PC-3 (cell line): ENCODE measurements at regions not wholly inside any gene's neighbourhood (a gene's known extent, or its start where the extent isn't known, plus 50 kb on each side); places are given as distances from the start of the nearest gene placed in this dataset.

ENCODE experiments used
- ATAC-seq: fragments of 200-7000 bp; cut with Tn5 transposase; 2 replicates; pipeline ENCODE4 v1.9.1; 2020; ENCODE audit warnings: mild to moderate bottlenecking, moderate library complexity
- BruUV-seq: library from RNA; stranded (reverse); fragments of 400-500 nt; replicated peaks from 2 replicates; lab custom pipeline; 2021; lab: Mats Ljungman, UMichigan
- CTCF ChIA-PET: fragments of 300-600 bp; sonication (Branson Sonifier 250); formaldehyde crosslinking; loops from one replicate; lab custom pipeline; 2022; ENCODE audit warnings: antibody characterized with exemption; lab: Charles Lee
- POLR2A ChIA-PET: fragments of 300-600 bp; sonication (Branson Sonifier 250); formaldehyde crosslinking; loops from one replicate; lab custom pipeline; 2022; ENCODE audit warnings: antibody characterized with exemption; ENCODE audit not compliant: unreplicated experiment; lab: Charles Lee
- DNase-seq: peaks from one replicate; pipeline ENCODE4 v3.0.0-alpha.2; 2015
- H2AFZ ChIP-seq: fragments of 300-600 bp; sonication (generic); 2 replicates; pipeline ENCODE4 v1.6.0; 2016; ENCODE audit warnings: antibody characterized with exemption, low read length
- H3F3A ChIP-seq: fragments of 300-600 bp; sonication (generic); one replicate; pipeline ENCODE4 v1.6.0; 2017; ENCODE audit warnings: antibody characterized with exemption, low read length, control low read depth, mild to moderate bottlenecking; ENCODE audit not compliant: unreplicated experiment
- H3K27ac ChIP-seq: fragments of 300-600 bp; sonication (generic); 2 replicates; pipeline ENCODE4 v1.5.1; 2016; ENCODE audit warnings: mild to moderate bottlenecking, low read length
- H3K27me3 ChIP-seq: fragments of 300-600 bp; sonication (generic); 2 replicates; pipeline ENCODE4 v1.6.1; 2016; ENCODE audit warnings: low read length, mixed read lengths
- H3K36me3 ChIP-seq: fragments of 300-600 bp; sonication (generic); 2 replicates; pipeline ENCODE4 v1.6.1; 2016; ENCODE audit warnings: low read depth, mixed run types, low read length, mixed read lengths
- H3K4me1 ChIP-seq: fragments of 300-600 bp; sonication (generic); 2 replicates; pipeline ENCODE4 v1.5.1; 2016; ENCODE audit warnings: low read length; ENCODE audit not compliant: insufficient read depth
- H3K4me2 ChIP-seq: fragments of 300-600 bp; sonication (generic); 2 replicates; pipeline ENCODE4 v1.6.0; 2016; ENCODE audit warnings: low read length
- H3K4me3 ChIP-seq: fragments of 300-600 bp; sonication (generic); 2 replicates; pipeline ENCODE4 v1.5.1; 2016; ENCODE audit warnings: mild to moderate bottlenecking, low read length, mixed read lengths
- H3K79me2 ChIP-seq: fragments of 300-600 bp; sonication (generic); 2 replicates; pipeline ENCODE4 v1.6.1; 2017; ENCODE audit warnings: low read length, mixed read lengths
- H3K9ac ChIP-seq: fragments of 300-600 bp; sonication (generic); 2 replicates; pipeline ENCODE4 v1.6.0; 2016; ENCODE audit warnings: mild to moderate bottlenecking, low read length
- H3K9me2 ChIP-seq: fragments of 300-600 bp; sonication (generic); replicated peaks from 2 replicates; pipeline ENCODE4 v1.6.1; 2016; ENCODE audit warnings: mixed run types, low read length, mixed read lengths
- H3K9me3 ChIP-seq: fragments of 300-600 bp; sonication (generic); 2 replicates; pipeline ENCODE4 v1.6.1; 2016; ENCODE audit warnings: low read length, mixed read lengths
- H4K20me1 ChIP-seq: fragments of 300-600 bp; sonication (generic); 2 replicates; pipeline ENCODE4 v1.6.1; 2016; ENCODE audit warnings: low read length, mixed read lengths
- EZH2 ChIP-seq: fragments of 300-600 bp; sonication (generic); IDR thresholded peaks from one replicate; pipeline ENCODE4 v1.6.1; 2017; ENCODE audit warnings: antibody characterized with exemption, mild to moderate bottlenecking, low read length; ENCODE audit not compliant: unreplicated experiment
- EZH2phosphoT487 ChIP-seq: fragments of 300-600 bp; sonication (generic); IDR thresholded peaks from 2 replicates; pipeline ENCODE4 v1.6.1; 2018; ENCODE audit warnings: mild to moderate bottlenecking, antibody characterized with exemption, low read length, borderline replicate concordance
- intact Hi-C: fragments of 100-400 bp; cut with micrococcal nuclease; formaldehyde crosslinking; loops from 2 replicates; pipeline ENCODE4 v1.9.0; 2023
- TF ChIP-seq, protein P1 (sequence below): fragments of 300-600 bp; sonication (generic); conservative IDR thresholded peaks from 2 replicates; pipeline ENCODE4 v1.5.1; 2017; ENCODE audit warnings: antibody characterized with exemption, low read depth, mild to moderate bottlenecking, low read length

DNA sequence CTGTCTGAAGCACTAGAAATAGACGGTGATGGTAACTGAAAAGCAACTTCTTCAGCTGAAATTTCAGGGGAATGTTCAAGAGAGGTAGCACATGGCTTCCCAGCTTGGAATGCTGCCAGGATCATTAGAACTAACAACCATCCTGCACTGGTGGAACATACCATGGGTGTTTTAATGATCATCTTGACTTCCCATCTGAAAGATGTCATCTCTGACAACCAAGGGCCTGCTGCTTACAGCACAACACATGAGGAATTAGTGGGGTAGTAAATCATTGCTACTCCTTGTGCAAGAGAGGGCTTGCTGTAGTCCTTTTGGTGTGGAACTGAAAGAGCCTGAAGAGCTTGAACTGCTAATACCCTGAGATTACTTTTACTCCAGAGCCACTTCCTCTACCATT, 853.7 kb downstream of the MCTP2 start:
- no peaks in the 10 kb centered on the region for H3F3A ChIP-seq
- no peaks in the 10 kb centered on the region for H3K4me1 ChIP-seq
- H2AFZ ChIP-seq = no peak overlapping the region
- no peak for DNase-seq
- no peak for TF ChIP-seq EZH2phosphoT487
- TF ChIP-seq, protein P1, sequence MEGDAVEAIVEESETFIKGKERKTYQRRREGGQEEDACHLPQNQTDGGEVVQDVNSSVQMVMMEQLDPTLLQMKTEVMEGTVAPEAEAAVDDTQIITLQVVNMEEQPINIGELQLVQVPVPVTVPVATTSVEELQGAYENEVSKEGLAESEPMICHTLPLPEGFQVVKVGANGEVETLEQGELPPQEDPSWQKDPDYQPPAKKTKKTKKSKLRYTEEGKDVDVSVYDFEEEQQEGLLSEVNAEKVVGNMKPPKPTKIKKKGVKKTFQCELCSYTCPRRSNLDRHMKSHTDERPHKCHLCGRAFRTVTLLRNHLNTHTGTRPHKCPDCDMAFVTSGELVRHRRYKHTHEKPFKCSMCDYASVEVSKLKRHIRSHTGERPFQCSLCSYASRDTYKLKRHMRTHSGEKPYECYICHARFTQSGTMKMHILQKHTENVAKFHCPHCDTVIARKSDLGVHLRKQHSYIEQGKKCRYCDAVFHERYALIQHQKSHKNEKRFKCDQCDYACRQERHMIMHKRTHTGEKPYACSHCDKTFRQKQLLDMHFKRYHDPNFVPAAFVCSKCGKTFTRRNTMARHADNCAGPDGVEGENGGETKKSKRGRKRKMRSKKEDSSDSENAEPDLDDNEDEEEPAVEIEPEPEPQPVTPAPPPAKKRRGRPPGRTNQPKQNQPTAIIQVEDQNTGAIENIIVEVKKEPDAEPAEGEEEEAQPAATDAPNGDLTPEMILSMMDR = no peak
- TF ChIP-seq EZH2 = no peak
- ChIA-PET POLR2A (no interaction called here), CTCF (no interaction called here)
- BruUV-seq = no TSS peak
- H3K9me3 ChIP-seq = no peaks in the 10 kb centered on the region
- ATAC-seq = no peak
- H4K20me1 ChIP-seq = no peaks in the 10 kb centered on the region
- H3K9ac ChIP-seq = no peak overlapping the region
- no peak overlapping the region for H3K27ac ChIP-seq
- H3K27me3 ChIP-seq = peaks cover 52% of the 10 kb centered on the region
- H3K79me2 ChIP-seq = no peaks in the 10 kb centered on the region
- H3K4me3 ChIP-seq = no peak overlapping the region
- H3K4me2 ChIP-seq = no peak overlapping the region
- no peaks in the 10 kb centered on the region for H3K36me3 ChIP-seq
- no peaks in the 10 kb centered on the region for H3K9me2 ChIP-seq
- intact Hi-C loops = no loop called here

DNA sequence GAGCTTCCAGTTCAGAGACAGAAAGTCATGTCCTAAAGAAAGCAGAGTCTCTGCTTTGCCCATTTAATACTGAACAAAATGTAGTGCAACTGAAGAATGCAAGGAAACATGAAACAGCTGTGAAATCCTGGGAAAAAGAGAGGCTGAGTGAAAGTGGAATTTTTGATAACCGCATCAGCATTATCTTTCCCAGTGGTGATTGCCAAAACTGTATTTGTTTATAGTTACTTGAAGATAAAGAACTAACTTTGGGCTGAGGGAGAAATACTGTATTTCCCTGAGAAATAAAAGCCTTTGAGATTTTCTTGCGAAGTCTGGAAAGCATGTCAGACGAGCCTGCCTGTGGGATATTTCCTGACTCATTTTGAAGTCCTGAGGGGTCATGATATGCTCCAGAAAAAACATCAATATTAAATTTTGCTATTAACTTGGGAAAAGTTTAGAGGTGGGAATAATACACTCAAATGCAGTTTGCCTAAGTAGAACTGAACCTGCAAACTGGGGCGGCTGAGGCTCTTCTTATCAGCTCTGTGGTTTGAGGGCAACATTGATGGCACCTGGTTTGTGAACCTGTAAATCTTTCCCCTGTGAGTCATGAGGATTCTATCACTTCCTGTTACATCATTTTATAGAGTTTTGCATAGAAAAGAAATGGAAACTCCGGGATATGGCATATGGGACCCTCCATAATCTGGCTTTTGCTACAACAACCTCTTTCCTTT, 855.3 kb downstream of the MCTP2 start:
- Histone ChIP-seq H3F3A (no peaks in the 10 kb centered on the region), H3K79me2 (no peaks in the 10 kb centered on the region), H3K36me3 (no peaks in the 10 kb centered on the region), H3K9ac (no peak overlapping the region), H3K4me1 (no peaks in the 10 kb centered on the region), H4K20me1 (no peaks in the 10 kb centered on the region), H2AFZ (no peak overlapping the region), H3K4me2 (no peak overlapping the region), H3K9me3 (no peaks in the 10 kb centered on the region), H3K9me2 (no peaks in the 10 kb centered on the region), H3K27me3 (peaks cover 59% of the 10 kb centered on the region), H3K27ac (no peak overlapping the region), H3K4me3 (no peak overlapping the region)
- BruUV-seq = no TSS peak
- intact Hi-C loops = no loop called here
- DNase-seq (no peak), ATAC-seq (no peak)
- TF ChIP-seq EZH2phosphoT487 (no peak), EZH2 (no peak)
- TF ChIP-seq, protein P1 = no peak
- CTCF ChIA-PET = no interaction called here
- POLR2A ChIA-PET = no interaction called here

DNA sequence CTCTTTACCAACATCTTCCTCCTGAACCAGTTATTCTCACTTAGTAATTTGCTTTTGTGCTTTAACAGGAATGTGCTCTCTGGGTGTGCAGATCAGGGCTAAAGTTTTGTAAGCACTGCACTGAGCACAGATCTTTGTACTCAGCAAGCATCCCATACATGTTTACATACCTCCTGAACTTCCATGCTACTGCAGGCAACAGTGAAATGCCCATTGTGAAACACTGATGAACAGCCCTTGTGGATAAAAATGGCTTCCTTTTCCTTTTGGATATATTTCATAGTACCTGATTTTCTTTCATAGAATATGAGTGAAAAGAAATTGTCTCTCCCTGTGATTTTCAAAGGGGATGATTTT, 855.9 kb downstream of the MCTP2 start:
- H3K79me2 ChIP-seq = no peaks in the 10 kb centered on the region
- no TSS peak for BruUV-seq
- CTCF ChIA-PET = no interaction called here
- H3K27me3 ChIP-seq = peaks cover 62% of the 10 kb centered on the region
- TF ChIP-seq EZH2phosphoT487 (no peak), EZH2 (no peak)
- TF ChIP-seq, protein P1 = no peak
- no peaks in the 10 kb centered on the region for H3K9me2 ChIP-seq
- no peaks in the 10 kb centered on the region for H3K36me3 ChIP-seq
- no peak overlapping the region for H3K27ac ChIP-seq
- no peak overlapping the region for H3K4me2 ChIP-seq
- POLR2A ChIA-PET = no interaction called here
- intact Hi-C loops = no loop called here
- no peak overlapping the region for H3K9ac ChIP-seq
- no peak overlapping the region for H2AFZ ChIP-seq
- no peaks in the 10 kb centered on the region for H4K20me1 ChIP-seq
- no peaks in the 10 kb centered on the region for H3K9me3 ChIP-seq
- DNase-seq (no peak), ATAC-seq (no peak)
- H3K4me1 ChIP-seq = no peaks in the 10 kb centered on the region
- no peak overlapping the region for H3K4me3 ChIP-seq
- no peaks in the 10 kb centered on the region for H3F3A ChIP-seq
